Fibroblast of upper back skin (primary cell): ENCODE measurements at regions not wholly inside any gene's neighbourhood (a gene's known extent, or its start where the extent isn't known, plus 50 kb on each side); places are given as distances from the start of the nearest gene placed in this dataset.

Experiments
- DNase-seq: peaks from one replicate; pipeline ENCODE4 v3.0.0-alpha.2; 2013

GRCh38 chr2:54392555-54393324, 63.4 kb upstream of the SPTBN1 start:
- no peak for DNase-seq

GRCh38 chr2:54394392-54394791, 61.7 kb upstream of the SPTBN1 start:
- no peak for DNase-seq

GRCh38 chr2:54396107-54396506, 60.0 kb upstream of the SPTBN1 start:
- peak; percentile 90 for DNase-seq

- no peak for DNase-seq
Measured at GRCh38 chr2:54396798-54397197, 59.3 kb upstream of the SPTBN1 start.

- no peak for DNase-seq
Measured at GRCh38 chr2:54397426-54397825, 58.7 kb upstream of the SPTBN1 start.

- DNase-seq, result no peak
Measured at GRCh38 chr2:54401554-54401953, 54.6 kb upstream of the SPTBN1 start.

- DNase-seq, result peak; percentile 82
Measured at GRCh38 chr2:54402350-54402749, 53.8 kb upstream of the SPTBN1 start.

GRCh38 chr2:54403512-54404238, 52.5 kb upstream of the SPTBN1 start:
- DNase-seq, result no peak

GRCh38 chr2:54404270-54404669, 51.9 kb upstream of the SPTBN1 start:
- peak; percentile 54 for DNase-seq

- DNase-seq, result no peak
Measured at GRCh38 chr2:54406031-54406430, 50.1 kb upstream of the SPTBN1 start.
